ENCODE measurements at regions not wholly inside any gene's neighbourhood (a gene's known extent, or its start where the extent isn't known, plus 50 kb on each side); places are given as distances from the start of the nearest gene placed in this dataset.

DNA sequence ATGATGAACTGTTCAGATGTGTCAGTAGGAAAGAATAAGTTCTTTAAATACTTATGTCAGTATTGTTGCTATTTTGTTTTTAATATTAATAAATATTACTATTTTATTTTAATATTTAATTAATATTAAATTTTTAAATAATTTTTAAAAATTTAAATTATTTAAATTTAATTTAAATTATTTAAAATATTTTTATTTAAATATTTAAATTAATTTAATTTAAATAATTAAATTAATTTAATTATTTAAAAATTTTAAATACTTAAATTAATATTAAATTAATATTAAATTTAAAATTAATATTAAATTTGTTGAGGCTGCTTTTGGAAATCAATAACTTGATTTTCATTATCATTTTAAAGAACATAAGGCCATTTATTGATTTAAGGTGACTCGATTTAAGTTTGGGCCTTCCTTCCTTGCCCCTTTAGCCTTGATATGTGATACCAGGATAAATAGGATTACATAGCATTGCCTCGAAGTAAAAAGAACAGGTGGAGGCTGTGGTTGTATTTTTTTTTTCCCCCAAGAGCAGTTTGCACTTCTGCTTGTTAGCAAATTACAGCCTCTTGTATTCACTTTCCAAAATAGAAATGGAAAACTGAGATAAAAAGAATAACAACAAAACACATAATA, 915.2 kb downstream of the TTLL7 start:
- TF ChIP-seq, protein P1, sequence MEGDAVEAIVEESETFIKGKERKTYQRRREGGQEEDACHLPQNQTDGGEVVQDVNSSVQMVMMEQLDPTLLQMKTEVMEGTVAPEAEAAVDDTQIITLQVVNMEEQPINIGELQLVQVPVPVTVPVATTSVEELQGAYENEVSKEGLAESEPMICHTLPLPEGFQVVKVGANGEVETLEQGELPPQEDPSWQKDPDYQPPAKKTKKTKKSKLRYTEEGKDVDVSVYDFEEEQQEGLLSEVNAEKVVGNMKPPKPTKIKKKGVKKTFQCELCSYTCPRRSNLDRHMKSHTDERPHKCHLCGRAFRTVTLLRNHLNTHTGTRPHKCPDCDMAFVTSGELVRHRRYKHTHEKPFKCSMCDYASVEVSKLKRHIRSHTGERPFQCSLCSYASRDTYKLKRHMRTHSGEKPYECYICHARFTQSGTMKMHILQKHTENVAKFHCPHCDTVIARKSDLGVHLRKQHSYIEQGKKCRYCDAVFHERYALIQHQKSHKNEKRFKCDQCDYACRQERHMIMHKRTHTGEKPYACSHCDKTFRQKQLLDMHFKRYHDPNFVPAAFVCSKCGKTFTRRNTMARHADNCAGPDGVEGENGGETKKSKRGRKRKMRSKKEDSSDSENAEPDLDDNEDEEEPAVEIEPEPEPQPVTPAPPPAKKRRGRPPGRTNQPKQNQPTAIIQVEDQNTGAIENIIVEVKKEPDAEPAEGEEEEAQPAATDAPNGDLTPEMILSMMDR (IDR thresholded peaks at IDR 0.05): no peak
- no peak for TF ChIP-seq POLR2A (IDR thresholded peaks at IDR 0.05)

Measured in right lobe of liver (tissue), 4 donors.